ENCODE measurements at regions not wholly inside any gene's neighbourhood (a gene's known extent, or its start where the extent isn't known, plus 50 kb on each side); places are given as distances from the start of the nearest gene placed in this dataset.

GRCh38 chr1:147486876-147487656 is 54.2 kb upstream of the BCL9 start:
- Mint-ChIP-seq H3K4me3 (no peak overlapping the region), H3K36me3 (ENCODE audit: low read depth) (no peaks in the 10 kb centered on the region), H3K4me1 (no peaks in the 10 kb centered on the region), H3K27me3 (ENCODE audit: low read depth, poor library complexity) (no peaks in the 10 kb centered on the region), H3K9me3 (no peaks in the 10 kb centered on the region), H3K27ac (no peak overlapping the region)
- TF ChIP-seq, protein P1, sequence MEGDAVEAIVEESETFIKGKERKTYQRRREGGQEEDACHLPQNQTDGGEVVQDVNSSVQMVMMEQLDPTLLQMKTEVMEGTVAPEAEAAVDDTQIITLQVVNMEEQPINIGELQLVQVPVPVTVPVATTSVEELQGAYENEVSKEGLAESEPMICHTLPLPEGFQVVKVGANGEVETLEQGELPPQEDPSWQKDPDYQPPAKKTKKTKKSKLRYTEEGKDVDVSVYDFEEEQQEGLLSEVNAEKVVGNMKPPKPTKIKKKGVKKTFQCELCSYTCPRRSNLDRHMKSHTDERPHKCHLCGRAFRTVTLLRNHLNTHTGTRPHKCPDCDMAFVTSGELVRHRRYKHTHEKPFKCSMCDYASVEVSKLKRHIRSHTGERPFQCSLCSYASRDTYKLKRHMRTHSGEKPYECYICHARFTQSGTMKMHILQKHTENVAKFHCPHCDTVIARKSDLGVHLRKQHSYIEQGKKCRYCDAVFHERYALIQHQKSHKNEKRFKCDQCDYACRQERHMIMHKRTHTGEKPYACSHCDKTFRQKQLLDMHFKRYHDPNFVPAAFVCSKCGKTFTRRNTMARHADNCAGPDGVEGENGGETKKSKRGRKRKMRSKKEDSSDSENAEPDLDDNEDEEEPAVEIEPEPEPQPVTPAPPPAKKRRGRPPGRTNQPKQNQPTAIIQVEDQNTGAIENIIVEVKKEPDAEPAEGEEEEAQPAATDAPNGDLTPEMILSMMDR (IDR thresholded peaks at IDR 0.05) = no peak
- DNase-seq = no peak

- peaks cover 4% of the 10 kb centered on the region for H3K27me3 Mint-ChIP-seq (ENCODE audit: low read depth, poor library complexity)
- no peaks in the 10 kb centered on the region for H3K36me3 Mint-ChIP-seq (ENCODE audit: low read depth)
- no peak overlapping the region for H3K4me3 Mint-ChIP-seq
Measured at GRCh38 chr1:147491098-147491497, 50.2 kb upstream of the BCL9 start.

More at GRCh38 chr1:147491098-147491497, 50.2 kb upstream of the BCL9 start:
- Mint-ChIP-seq H3K9me3 (no peaks in the 10 kb centered on the region), H3K4me1 (peaks cover 8% of the 10 kb centered on the region), H3K27ac (no peak overlapping the region)
- no peak for DNase-seq
- TF ChIP-seq, protein P1 (IDR thresholded peaks at IDR 0.05) = no peak
